ENCODE measurements at regions not wholly inside any gene's neighbourhood (a gene's known extent, or its start where the extent isn't known, plus 50 kb on each side); places are given as distances from the start of the nearest gene placed in this dataset.

GRCh38 chr7:57204411-57204811 lies 72.2 kb upstream of the ZNF479 start:
- TF ChIP-seq, protein P1, sequence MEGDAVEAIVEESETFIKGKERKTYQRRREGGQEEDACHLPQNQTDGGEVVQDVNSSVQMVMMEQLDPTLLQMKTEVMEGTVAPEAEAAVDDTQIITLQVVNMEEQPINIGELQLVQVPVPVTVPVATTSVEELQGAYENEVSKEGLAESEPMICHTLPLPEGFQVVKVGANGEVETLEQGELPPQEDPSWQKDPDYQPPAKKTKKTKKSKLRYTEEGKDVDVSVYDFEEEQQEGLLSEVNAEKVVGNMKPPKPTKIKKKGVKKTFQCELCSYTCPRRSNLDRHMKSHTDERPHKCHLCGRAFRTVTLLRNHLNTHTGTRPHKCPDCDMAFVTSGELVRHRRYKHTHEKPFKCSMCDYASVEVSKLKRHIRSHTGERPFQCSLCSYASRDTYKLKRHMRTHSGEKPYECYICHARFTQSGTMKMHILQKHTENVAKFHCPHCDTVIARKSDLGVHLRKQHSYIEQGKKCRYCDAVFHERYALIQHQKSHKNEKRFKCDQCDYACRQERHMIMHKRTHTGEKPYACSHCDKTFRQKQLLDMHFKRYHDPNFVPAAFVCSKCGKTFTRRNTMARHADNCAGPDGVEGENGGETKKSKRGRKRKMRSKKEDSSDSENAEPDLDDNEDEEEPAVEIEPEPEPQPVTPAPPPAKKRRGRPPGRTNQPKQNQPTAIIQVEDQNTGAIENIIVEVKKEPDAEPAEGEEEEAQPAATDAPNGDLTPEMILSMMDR (IDR thresholded peaks at IDR 0.05 in 4 of 5, conservative IDR thresholded peaks at IDR 0.05 in 1 of 5): no peak
- no peak for TF ChIP-seq POLR2A (IDR thresholded peaks at IDR 0.05)

Measured in gastrocnemius medialis (tissue), 4 donors.